MM.1S (cell line): ENCODE measurements at regions not wholly inside any gene's neighbourhood (a gene's known extent, or its start where the extent isn't known, plus 50 kb on each side); places are given as distances from the start of the nearest gene placed in this dataset.

Experiments used
- CTCF ChIP-seq: fragments of 300-600 bp; sonication (generic); IDR thresholded peaks from 2 replicates; pipeline ENCODE4 v1.5.1; 2016; ENCODE audit warnings: antibody characterized with exemption, low read length, mixed read lengths
- EZH2phosphoT487 ChIP-seq: fragments of 300-600 bp; sonication (generic); IDR thresholded peaks from 2 replicates; pipeline ENCODE4 v1.6.1; 2018; ENCODE audit warnings: antibody characterized with exemption, low read length

DNA sequence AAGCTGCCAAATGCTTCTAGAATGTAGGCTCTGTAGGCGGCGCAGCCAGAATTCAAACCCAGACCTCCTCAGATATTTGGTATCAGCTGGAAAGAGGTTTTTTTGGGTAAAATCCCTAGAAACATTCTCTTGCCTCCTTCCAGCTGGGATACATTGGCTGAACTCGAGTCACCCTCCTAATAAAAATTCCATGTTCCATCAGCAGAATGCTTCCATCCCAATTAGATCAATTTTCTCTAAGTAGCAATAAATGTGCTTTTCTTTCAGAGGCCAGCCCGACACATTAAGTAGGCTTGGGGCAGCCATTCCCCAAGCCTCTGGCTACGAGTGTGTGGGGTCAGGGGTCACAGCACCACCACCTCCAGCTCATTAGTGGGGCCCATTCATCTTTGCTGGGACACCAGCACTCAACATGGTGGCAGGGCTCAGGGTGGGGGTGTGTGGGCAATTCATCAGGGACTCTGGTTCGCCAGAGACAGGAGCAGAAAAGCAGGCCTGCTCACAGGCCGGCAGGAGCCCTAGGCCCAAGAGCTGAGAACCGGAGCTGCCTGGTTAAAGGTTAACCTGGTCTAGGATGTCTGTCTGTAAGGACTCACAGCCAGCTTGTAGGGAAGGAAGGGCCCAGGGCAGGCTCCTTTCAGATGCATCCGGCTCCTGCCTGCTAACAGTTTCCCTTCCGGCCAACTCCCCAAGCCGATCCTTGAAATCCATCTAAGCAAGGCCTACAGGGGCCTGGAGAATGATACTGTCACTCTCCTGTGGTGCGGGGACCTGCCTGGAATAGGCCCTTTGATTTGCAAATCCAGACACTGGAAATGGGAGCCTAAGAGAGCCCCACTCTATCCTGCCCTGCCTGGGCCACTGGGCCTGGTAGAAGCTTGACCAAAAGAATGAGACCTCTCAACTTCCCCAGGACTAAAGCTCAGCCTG, 159.1 kb upstream of the TOP1 start:
- no peak for TF ChIP-seq CTCF
- TF ChIP-seq EZH2phosphoT487, result no peak
